Activated CD4-positive, alpha-beta T cell treated with anti-CD3 and anti-CD28 coated beads for 48 hours (primary cell): ENCODE measurements at regions not wholly inside any gene's neighbourhood (a gene's known extent, or its start where the extent isn't known, plus 50 kb on each side); places are given as distances from the start of the nearest gene placed in this dataset.
"Not testable (repeated sequence)": the region's sequence is repeated elsewhere in the genome, so short reads cannot be mapped to it uniquely, and the experiment has no call there.

Experiments used
- DNase-seq: peaks from one replicate; pipeline ENCODE4 v3.0.0-alpha.2; 2020

GRCh38 chr14:85071447-85071846 is 458.5 kb upstream of the FLRT2 start:
- no peak for DNase-seq

- no peak for DNase-seq
Observed at GRCh38 chr14:85074955-85075354, 455.0 kb upstream of the FLRT2 start.

GRCh38 chr14:85075694-85076476 is 454.1 kb upstream of the FLRT2 start:
- DNase-seq: no peak

GRCh38 chr14:85077716-85078115 is 452.2 kb upstream of the FLRT2 start:
- not testable (repeated sequence) for DNase-seq

GRCh38 chr14:85079842-85080730 is 449.9 kb upstream of the FLRT2 start:
- DNase-seq: no peak

- DNase-seq: no peak
Observed at GRCh38 chr14:85084344-85084743, 445.6 kb upstream of the FLRT2 start.

GRCh38 chr14:85085981-85086380 is 444.0 kb upstream of the FLRT2 start:
- no peak for DNase-seq

- no peak for DNase-seq
Observed at GRCh38 chr14:85087201-85087600, 442.7 kb upstream of the FLRT2 start.

- no peak for DNase-seq
Observed at GRCh38 chr14:85088192-85088591, 441.8 kb upstream of the FLRT2 start.

- DNase-seq: no peak
Observed at GRCh38 chr14:85090681-85091080, 439.3 kb upstream of the FLRT2 start.

GRCh38 chr14:85093631-85094330 is 436.2 kb upstream of the FLRT2 start:
- no peak for DNase-seq

GRCh38 chr14:85102591-85102990 is 427.4 kb upstream of the FLRT2 start:
- no peak for DNase-seq

GRCh38 chr14:85106506-85106905 is 423.4 kb upstream of the FLRT2 start:
- no peak for DNase-seq

- DNase-seq: no peak
Observed at GRCh38 chr14:85112762-85113161, 417.2 kb upstream of the FLRT2 start.

GRCh38 chr14:85115921-85116320 is 414.0 kb upstream of the FLRT2 start:
- DNase-seq: no peak

- DNase-seq: no peak
Observed at GRCh38 chr14:85118274-85118673, 411.7 kb upstream of the FLRT2 start.

GRCh38 chr14:85122690-85123089 is 407.3 kb upstream of the FLRT2 start:
- DNase-seq: no peak

- no peak for DNase-seq
Observed at GRCh38 chr14:85123755-85124154, 406.2 kb upstream of the FLRT2 start.

GRCh38 chr14:85124631-85125290 is 405.2 kb upstream of the FLRT2 start:
- no peak for DNase-seq

GRCh38 chr14:85125291-85125670 is 404.7 kb upstream of the FLRT2 start:
- no peak for DNase-seq

GRCh38 chr14:85129921-85130320 is 400.0 kb upstream of the FLRT2 start:
- no peak for DNase-seq

GRCh38 chr14:85131226-85131922 is 398.6 kb upstream of the FLRT2 start:
- DNase-seq: no peak
